Karpas-422 (cell line): ENCODE measurements at regions not wholly inside any gene's neighbourhood (a gene's known extent, or its start where the extent isn't known, plus 50 kb on each side); places are given as distances from the start of the nearest gene placed in this dataset.

Experiments used
- DNase-seq: peaks from one replicate; pipeline ENCODE4 v3.0.0-alpha.2; 2015
- H2AFZ ChIP-seq: fragments of 200-600 bp; sonication (generic); 2 replicates; pipeline ENCODE4 v1.6.1; 2014; ENCODE audit warnings: antibody characterized with exemption, low read length, mixed read lengths
- H3K27ac ChIP-seq: fragments of 200-600 bp; sonication (generic); 2 replicates; pipeline ENCODE4 v1.5.1; 2014; ENCODE audit warnings: mild to moderate bottlenecking, low read length, moderate library complexity
- H3K27me3 ChIP-seq: fragments of 200-600 bp; sonication (generic); 2 replicates; pipeline ENCODE4 v1.6.1; 2014; ENCODE audit warnings: low read length, mixed read lengths
- H3K36me3 ChIP-seq: fragments of 200-600 bp; sonication (generic); 2 replicates; pipeline ENCODE4 v1.6.1; 2014; ENCODE audit warnings: low read length, mixed read lengths; ENCODE audit not compliant: insufficient read depth
- H3K4me1 ChIP-seq: fragments of 200-600 bp; sonication (generic); 2 replicates; pipeline ENCODE4 v1.6.1; 2014; ENCODE audit warnings: mild to moderate bottlenecking, low read length, mixed read lengths
- H3K4me2 ChIP-seq: fragments of 200-600 bp; sonication (generic); 2 replicates; pipeline ENCODE4 v1.6.1; 2014; ENCODE audit warnings: low read length, low read depth, mild to moderate bottlenecking; ENCODE audit not compliant: poor library complexity, severe bottlenecking
- H3K4me3 ChIP-seq: fragments of 200-600 bp; sonication (generic); 2 replicates; pipeline ENCODE4 v1.5.1; 2014; ENCODE audit warnings: mild to moderate bottlenecking, antibody characterized with exemption, low read length, mixed read lengths
- H3K79me2 ChIP-seq: fragments of 200-600 bp; sonication (generic); 2 replicates; pipeline ENCODE4 v1.6.1; 2014; ENCODE audit warnings: mild to moderate bottlenecking, low read length, mixed read lengths
- H3K9ac ChIP-seq: fragments of 200-600 bp; sonication (generic); 2 replicates; pipeline ENCODE4 v1.6.0; 2014; ENCODE audit warnings: low read length
- H3K9me2 ChIP-seq: fragments of 200-600 bp; sonication (generic), shearing (Covaris generic); replicated peaks from 2 replicates; pipeline ENCODE4 v1.6.0; 2014; ENCODE audit warnings: mild to moderate bottlenecking, low read length, moderate library complexity; ENCODE audit not compliant: insufficient read depth
- H3K9me3 ChIP-seq: fragments of 300-700, 200-600 bp; sonication (generic); 2 replicates; pipeline ENCODE4 v1.6.1; 2014; ENCODE audit warnings: low read length, mixed read lengths
- H4K20me1 ChIP-seq: fragments of 200-600 bp; sonication (generic); 2 replicates; pipeline ENCODE4 v1.6.1; 2014; ENCODE audit warnings: mild to moderate bottlenecking, antibody characterized with exemption, low read length, low read depth; ENCODE audit not compliant: insufficient read depth

DNA sequence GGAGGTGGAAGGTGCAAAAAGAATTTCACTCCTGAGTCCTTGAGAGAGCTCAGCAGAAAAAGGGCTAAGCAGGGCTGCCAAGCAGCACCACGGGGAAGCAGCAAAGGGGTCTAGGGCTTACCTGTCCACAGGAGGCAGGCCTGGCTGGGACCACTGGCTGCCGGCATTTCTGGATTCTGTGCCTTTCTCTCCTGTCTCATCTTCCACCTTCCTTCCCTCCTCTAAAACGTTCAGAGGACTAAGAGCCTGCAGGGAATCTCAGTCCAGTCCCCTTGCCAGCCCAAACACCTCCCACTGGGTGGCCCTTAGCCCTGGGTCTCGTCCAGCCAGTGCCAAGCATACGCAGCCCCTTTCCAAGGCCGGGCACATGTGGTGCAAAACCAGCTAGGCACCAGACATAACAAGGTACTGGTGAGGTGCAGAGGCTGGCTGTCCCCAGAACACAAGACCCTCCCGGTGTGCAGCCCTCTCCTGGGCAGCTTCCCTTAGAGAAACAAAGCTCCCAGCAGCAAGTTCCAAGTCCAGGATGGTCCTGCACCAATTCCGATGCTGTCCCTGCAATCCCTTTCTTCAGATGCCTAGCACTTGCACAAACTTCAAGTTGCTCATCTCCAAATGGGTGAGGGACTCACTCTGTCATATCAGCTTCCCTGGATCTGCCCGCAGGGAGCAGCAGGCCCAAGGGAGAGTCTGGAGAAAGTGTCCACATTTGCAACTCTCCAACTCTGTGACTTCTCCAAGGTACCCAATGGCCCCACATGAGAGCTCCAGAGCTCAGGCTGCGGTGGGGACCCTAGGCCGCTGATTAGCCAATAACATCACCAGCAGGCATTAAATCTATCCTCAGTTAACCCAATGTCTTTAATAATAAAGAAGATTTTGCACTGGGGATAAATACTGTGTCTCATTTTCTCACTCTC lies 126.3 kb downstream of the C5orf15 start:
- H3K36me3 ChIP-seq: no peaks in the 10 kb centered on the region
- no peak overlapping the region for H3K27ac ChIP-seq
- no peak overlapping the region for H3K4me3 ChIP-seq
- H4K20me1 ChIP-seq: no peaks in the 10 kb centered on the region
- no peaks in the 10 kb centered on the region for H3K79me2 ChIP-seq
- no peak for DNase-seq
- H3K27me3 ChIP-seq: no peaks in the 10 kb centered on the region
- no peaks in the 10 kb centered on the region for H3K9me2 ChIP-seq
- no peak overlapping the region for H3K9ac ChIP-seq
- no peak overlapping the region for H2AFZ ChIP-seq
- H3K4me2 ChIP-seq: no peak overlapping the region
- H3K4me1 ChIP-seq: peaks cover 3% of the 10 kb centered on the region; the same call in 1 of the 2 replicates
- H3K9me3 ChIP-seq: no peaks in the 10 kb centered on the region

- no peaks in the 10 kb centered on the region for H4K20me1 ChIP-seq
- no peaks in the 10 kb centered on the region for H3K9me2 ChIP-seq
- no peaks in the 10 kb centered on the region for H3K36me3 ChIP-seq
- H2AFZ ChIP-seq: no peak overlapping the region
- H3K79me2 ChIP-seq: no peaks in the 10 kb centered on the region
- H3K4me1 ChIP-seq: no peaks in the 10 kb centered on the region
- no peak for DNase-seq
- no peak overlapping the region for H3K9ac ChIP-seq
- H3K4me2 ChIP-seq: no peak overlapping the region
- no peaks in the 10 kb centered on the region for H3K9me3 ChIP-seq
- no peak overlapping the region for H3K4me3 ChIP-seq
- no peaks in the 10 kb centered on the region for H3K27me3 ChIP-seq
- H3K27ac ChIP-seq: no peak overlapping the region
Measured at GRCh38 chr5:133840168-133840567, 128.3 kb downstream of the C5orf15 start.

- no peak for DNase-seq
- Histone ChIP-seq H4K20me1 (no peaks in the 10 kb centered on the region), H3K9me3 (no peaks in the 10 kb centered on the region), H3K9ac (no peak overlapping the region), H3K36me3 (no peaks in the 10 kb centered on the region), H3K4me1 (no peaks in the 10 kb centered on the region), H3K4me3 (no peak overlapping the region), H3K27me3 (no peaks in the 10 kb centered on the region), H3K9me2 (no peaks in the 10 kb centered on the region), H3K4me2 (no peak overlapping the region), H2AFZ (no peak overlapping the region), H3K27ac (no peak overlapping the region), H3K79me2 (no peaks in the 10 kb centered on the region)
Measured at GRCh38 chr5:133839721-133840120, 128.7 kb downstream of the C5orf15 start.

GRCh38 chr5:133839090-133839489 lies 129.3 kb downstream of the C5orf15 start:
- no peak overlapping the region for H3K4me2 ChIP-seq
- no peaks in the 10 kb centered on the region for H3K79me2 ChIP-seq
- no peak for DNase-seq
- no peaks in the 10 kb centered on the region for H3K9me3 ChIP-seq
- no peak overlapping the region for H3K9ac ChIP-seq
- no peaks in the 10 kb centered on the region for H4K20me1 ChIP-seq
- H3K27ac ChIP-seq: no peak overlapping the region
- no peak overlapping the region for H2AFZ ChIP-seq
- H3K4me3 ChIP-seq: no peak overlapping the region
- no peaks in the 10 kb centered on the region for H3K27me3 ChIP-seq
- no peaks in the 10 kb centered on the region for H3K4me1 ChIP-seq
- no peaks in the 10 kb centered on the region for H3K9me2 ChIP-seq
- no peaks in the 10 kb centered on the region for H3K36me3 ChIP-seq

GRCh38 chr5:133838286-133838685 lies 130.1 kb downstream of the C5orf15 start:
- Histone ChIP-seq H3K4me2 (no peak overlapping the region), H3K4me3 (no peak overlapping the region), H3K9ac (no peak overlapping the region), H4K20me1 (no peaks in the 10 kb centered on the region), H3K4me1 (no peaks in the 10 kb centered on the region), H2AFZ (no peak overlapping the region), H3K36me3 (no peaks in the 10 kb centered on the region), H3K79me2 (no peaks in the 10 kb centered on the region), H3K27me3 (no peaks in the 10 kb centered on the region), H3K27ac (no peak overlapping the region), H3K9me3 (no peaks in the 10 kb centered on the region), H3K9me2 (no peaks in the 10 kb centered on the region)
- DNase-seq: no peak

GRCh38 chr5:133831491-133832224 lies 136.8 kb downstream of the C5orf15 start:
- Histone ChIP-seq H3K36me3 (no peaks in the 10 kb centered on the region), H3K4me1 (no peaks in the 10 kb centered on the region), H3K9me2 (no peaks in the 10 kb centered on the region), H3K4me2 (no peak overlapping the region), H3K9me3 (no peaks in the 10 kb centered on the region), H3K27ac (no peak overlapping the region), H3K27me3 (no peaks in the 10 kb centered on the region), H4K20me1 (no peaks in the 10 kb centered on the region), H3K9ac (no peak overlapping the region), H3K4me3 (no peak overlapping the region), H3K79me2 (no peaks in the 10 kb centered on the region), H2AFZ (no peak overlapping the region)
- no peak for DNase-seq

DNA sequence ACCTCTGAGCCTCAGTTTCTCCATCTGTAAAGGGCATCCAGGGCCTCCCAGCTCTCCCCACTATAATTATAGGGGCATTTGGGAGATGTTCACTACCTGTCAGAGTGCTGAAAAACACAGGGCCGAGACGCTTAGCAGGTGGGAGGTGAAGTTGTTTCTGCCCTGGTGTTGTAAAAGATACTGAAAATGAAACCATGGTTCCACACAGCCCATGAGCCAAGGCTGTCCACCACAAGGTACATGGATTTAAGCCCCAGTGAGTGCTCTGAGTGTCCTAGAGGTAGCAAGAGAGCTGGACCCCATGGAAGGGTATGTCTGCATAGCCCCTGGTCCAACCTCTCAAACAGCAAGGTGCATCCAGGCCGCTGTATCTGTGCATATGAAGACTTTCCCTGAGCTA lies 137.5 kb downstream of the C5orf15 start:
- no peak overlapping the region for H3K4me2 ChIP-seq
- H3K4me3 ChIP-seq: no peak overlapping the region
- peaks cover 2% of the 10 kb centered on the region; the same call in 1 of the 2 replicates for H3K4me1 ChIP-seq
- H3K9me3 ChIP-seq: no peaks in the 10 kb centered on the region
- H3K27ac ChIP-seq: no peak overlapping the region
- no peak for DNase-seq
- H3K79me2 ChIP-seq: no peaks in the 10 kb centered on the region
- no peaks in the 10 kb centered on the region for H4K20me1 ChIP-seq
- no peak overlapping the region for H3K9ac ChIP-seq
- H2AFZ ChIP-seq: no peak overlapping the region
- no peaks in the 10 kb centered on the region for H3K36me3 ChIP-seq
- no peaks in the 10 kb centered on the region for H3K27me3 ChIP-seq
- no peaks in the 10 kb centered on the region for H3K9me2 ChIP-seq

- H3K4me1 ChIP-seq: peaks cover 8% of the 10 kb centered on the region
- no peaks in the 10 kb centered on the region for H4K20me1 ChIP-seq
- DNase-seq: no peak
- no peak overlapping the region for H3K4me3 ChIP-seq
- H3K79me2 ChIP-seq: no peaks in the 10 kb centered on the region
- H3K9me2 ChIP-seq: no peaks in the 10 kb centered on the region
- H2AFZ ChIP-seq: no peak overlapping the region
- no peaks in the 10 kb centered on the region for H3K27me3 ChIP-seq
- no peak overlapping the region for H3K27ac ChIP-seq
- H3K9me3 ChIP-seq: no peaks in the 10 kb centered on the region
- H3K36me3 ChIP-seq: no peaks in the 10 kb centered on the region
- H3K4me2 ChIP-seq: no peak overlapping the region
- no peak overlapping the region for H3K9ac ChIP-seq
Measured at GRCh38 chr5:133830281-133830680, 138.1 kb downstream of the C5orf15 start.
